Epithelial cell of esophagus (primary cell): ENCODE measurements at regions not wholly inside any gene's neighbourhood (a gene's known extent, or its start where the extent isn't known, plus 50 kb on each side); places are given as distances from the start of the nearest gene placed in this dataset.

ENCODE experiments used
- DNase-seq: peaks from one replicate; pipeline ENCODE4 v3.0.0; 2010; ENCODE audit warnings: low read depth
- H3K4me3 ChIP-seq: 2 replicates; pipeline ENCODE4 v1.5.1; 2011; ENCODE audit warnings: mild to moderate bottlenecking, low read length, control low read depth
- TF ChIP-seq, protein P1 (sequence below): IDR thresholded peaks from 2 replicates; pipeline ENCODE4 v1.5.1; 2011; ENCODE audit warnings: low read depth, mild to moderate bottlenecking, low read length, control low read depth, inconsistent platforms; ENCODE audit not compliant: insufficient read depth; ENCODE audit errors: missing control alignments

DNA sequence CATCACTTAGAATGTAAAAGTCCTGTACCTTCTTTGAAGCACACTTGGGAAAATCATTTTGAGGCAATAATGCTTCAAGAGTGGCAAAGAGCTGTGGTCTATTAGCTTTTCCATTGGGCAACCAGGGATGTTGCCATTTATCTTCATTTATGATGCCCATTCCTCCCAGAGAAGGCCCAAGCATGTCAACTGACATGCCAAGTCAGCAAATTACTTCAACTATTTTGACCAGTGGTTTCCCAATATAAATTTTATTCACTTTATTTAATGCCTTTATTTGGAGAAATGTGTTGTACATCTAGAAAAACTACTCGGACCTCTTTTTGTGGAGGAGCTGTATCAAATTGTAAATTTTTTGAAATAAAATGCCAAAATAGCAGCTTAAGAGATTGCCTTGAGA, 164.1 kb upstream of the PCSK2 start:
- TF ChIP-seq, protein P1, sequence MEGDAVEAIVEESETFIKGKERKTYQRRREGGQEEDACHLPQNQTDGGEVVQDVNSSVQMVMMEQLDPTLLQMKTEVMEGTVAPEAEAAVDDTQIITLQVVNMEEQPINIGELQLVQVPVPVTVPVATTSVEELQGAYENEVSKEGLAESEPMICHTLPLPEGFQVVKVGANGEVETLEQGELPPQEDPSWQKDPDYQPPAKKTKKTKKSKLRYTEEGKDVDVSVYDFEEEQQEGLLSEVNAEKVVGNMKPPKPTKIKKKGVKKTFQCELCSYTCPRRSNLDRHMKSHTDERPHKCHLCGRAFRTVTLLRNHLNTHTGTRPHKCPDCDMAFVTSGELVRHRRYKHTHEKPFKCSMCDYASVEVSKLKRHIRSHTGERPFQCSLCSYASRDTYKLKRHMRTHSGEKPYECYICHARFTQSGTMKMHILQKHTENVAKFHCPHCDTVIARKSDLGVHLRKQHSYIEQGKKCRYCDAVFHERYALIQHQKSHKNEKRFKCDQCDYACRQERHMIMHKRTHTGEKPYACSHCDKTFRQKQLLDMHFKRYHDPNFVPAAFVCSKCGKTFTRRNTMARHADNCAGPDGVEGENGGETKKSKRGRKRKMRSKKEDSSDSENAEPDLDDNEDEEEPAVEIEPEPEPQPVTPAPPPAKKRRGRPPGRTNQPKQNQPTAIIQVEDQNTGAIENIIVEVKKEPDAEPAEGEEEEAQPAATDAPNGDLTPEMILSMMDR: no peak

DNA sequence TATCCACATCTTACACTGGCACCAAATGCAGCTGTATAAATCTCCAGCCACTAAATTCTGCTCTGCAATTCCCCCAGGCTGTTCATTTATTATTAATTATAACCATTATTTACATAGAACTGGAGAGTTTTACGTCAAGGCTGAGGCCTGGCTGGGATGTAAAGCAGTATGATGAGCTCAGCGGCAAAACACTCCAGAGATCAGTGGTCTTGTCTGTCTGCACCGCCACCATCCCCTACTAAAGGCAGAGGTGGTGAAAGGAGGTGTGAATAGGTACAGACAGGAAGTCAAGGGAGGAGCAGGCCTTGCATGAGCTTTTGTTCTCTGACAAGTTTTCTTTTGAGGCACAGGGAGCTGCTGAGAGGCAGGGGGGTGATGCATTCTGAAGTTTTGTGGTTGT, 159.9 kb upstream of the PCSK2 start:
- TF ChIP-seq, protein P1: no peak
- H3K4me3 ChIP-seq: no peak overlapping the region
- no peak for DNase-seq

More for the DNA sequence above, 164.1 kb upstream of the PCSK2 start:
- no peak for DNase-seq
- H3K4me3 ChIP-seq: no peak overlapping the region

DNA sequence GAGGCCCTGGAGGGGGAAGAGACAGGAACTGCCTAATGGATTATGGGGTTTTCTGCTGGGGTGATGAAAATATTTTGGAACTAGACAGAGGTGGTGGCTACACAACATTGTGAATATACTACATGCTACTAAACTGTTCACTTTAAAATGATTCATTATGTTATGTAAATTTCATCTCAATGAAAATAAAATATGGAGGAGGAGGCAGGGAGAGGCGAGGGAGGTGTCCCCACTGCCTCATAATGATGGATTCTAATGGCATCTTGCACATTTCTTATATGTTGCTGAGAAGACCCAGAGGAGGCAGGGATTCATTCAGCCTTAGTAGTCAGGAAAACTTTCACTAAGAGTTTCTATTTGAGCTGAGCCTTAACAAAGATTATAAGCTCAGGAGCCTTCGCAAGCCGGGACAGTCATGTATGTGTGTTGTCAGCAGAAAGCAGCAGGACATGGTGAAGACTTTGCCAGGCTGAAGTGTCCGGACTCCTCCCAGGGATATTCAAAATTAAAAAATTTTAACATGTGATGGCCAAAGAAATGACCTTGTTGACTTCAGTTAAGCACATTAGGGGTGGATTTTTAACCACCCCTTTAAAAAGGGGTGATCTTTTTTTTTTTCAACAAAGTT, 158.6 kb upstream of the PCSK2 start:
- H3K4me3 ChIP-seq: no peak overlapping the region
- TF ChIP-seq, protein P1: no peak
- DNase-seq: no peak

DNA sequence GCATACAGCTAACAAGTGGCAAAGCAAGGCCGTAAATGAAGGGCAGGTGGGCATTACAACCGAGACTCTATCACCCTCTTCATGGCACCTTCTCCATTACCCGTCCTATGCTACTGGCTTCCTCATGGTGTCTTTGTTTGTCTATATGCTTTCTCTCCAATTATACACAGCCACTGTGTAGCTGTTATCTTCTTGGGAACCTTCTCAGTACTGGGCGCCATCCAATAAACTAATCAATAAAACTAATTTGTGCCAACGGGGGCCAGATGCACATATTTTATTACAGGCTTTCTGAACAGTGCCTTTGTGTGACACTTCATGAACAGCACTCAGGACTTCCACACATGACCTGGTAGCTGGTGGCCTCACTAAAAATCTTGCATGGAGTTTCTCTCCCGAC, 149.8 kb upstream of the PCSK2 start:
- TF ChIP-seq, protein P1: no peak
- no peak overlapping the region for H3K4me3 ChIP-seq
- DNase-seq: no peak

DNA sequence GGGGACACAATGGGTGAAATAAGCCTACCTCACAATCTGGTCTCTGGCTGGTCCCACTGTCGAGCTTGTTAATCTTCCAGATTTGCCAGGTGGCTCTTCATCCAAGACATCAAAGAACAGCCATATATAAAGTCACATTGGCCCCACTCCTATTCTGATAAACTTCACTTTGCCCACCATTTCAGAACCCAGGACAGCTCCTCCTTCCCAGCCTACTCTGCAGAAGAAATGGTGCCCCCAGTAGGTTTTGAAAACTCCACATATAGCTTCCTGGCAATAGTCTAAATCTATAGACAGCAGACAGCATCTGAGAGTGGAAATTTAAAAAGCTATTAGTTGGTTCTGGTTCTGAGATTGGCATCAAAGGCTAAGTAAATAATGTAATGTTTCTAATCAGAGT, 143.1 kb upstream of the PCSK2 start:
- no peak for DNase-seq
- TF ChIP-seq, protein P1: no peak
- no peak overlapping the region for H3K4me3 ChIP-seq

DNA sequence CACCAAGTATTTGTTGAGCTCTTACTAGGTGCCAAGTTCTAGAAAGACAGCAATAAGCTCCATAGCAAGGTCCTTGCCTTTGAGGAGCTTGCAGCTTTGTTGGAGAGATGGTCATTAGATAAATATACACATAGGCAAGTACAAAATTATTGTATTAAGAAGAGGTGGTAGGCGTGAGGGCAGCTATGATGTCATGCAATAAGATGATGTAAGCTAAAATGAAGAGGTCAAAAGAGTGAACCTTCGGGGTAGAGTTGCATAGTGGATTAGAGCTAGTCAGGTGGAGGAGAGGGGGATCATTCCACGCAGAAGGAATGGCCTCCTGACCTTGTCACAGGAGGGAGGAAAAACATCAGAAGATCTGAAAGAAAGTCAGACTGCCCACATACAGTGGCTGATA, 141.9 kb upstream of the PCSK2 start:
- TF ChIP-seq, protein P1: no peak
- DNase-seq: no peak
- H3K4me3 ChIP-seq: no peak overlapping the region

DNA sequence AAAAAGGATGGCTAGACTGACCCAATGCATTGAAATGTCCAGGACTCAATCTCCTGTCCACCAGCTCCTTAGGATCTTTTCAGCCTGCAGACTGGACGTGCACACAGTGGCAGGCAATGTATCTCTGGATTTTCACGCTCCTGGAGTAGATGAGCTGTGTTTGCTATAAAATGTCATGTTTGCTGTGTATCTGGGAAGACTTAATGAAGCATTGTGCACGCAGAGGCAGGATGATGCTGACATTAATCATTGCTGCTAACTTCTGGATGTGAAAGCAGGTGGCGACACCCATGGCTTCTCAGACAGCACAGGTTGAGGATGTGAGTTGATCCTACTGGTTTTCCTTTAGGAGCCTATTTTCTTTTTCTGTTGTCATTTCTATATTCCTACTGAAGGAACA, 133.1 kb upstream of the PCSK2 start:
- TF ChIP-seq, protein P1: no peak
- no peak for DNase-seq
- no peak overlapping the region for H3K4me3 ChIP-seq
